ENCODE measurements at regions not wholly inside any gene's neighbourhood (a gene's known extent, or its start where the extent isn't known, plus 50 kb on each side); places are given as distances from the start of the nearest gene placed in this dataset.

DNA sequence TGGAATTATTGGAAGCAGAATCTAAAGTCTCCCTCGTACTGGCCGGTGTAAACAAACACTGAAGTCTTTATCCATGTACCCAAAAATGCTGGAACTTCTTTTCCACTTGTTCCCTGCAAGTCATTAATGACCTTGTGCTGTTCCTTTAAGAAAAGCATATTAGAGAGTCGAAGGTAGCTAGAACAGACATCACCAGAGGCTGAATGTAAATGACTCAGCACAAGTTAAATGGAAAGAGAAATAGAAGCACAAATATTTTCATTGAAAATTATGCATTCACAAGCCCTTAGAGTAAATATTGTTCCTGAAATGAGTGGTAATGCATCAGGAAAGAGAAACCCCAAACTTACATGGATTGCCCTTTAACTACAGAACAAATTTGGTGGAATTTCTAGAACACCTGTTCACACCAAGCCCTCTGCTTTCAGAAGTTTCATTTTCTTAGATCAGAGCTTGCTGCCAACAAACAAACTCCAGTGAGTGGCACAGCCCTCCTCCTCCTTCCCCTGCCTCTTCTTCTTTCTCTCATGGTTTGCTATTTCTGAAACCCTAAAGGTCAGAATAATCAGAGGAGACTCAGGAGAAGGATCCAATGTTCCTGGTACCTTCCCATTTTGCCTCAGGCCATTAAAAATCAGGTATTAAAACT, 264.3 kb downstream of the TXNL1 start:
- TF ChIP-seq, protein P1, sequence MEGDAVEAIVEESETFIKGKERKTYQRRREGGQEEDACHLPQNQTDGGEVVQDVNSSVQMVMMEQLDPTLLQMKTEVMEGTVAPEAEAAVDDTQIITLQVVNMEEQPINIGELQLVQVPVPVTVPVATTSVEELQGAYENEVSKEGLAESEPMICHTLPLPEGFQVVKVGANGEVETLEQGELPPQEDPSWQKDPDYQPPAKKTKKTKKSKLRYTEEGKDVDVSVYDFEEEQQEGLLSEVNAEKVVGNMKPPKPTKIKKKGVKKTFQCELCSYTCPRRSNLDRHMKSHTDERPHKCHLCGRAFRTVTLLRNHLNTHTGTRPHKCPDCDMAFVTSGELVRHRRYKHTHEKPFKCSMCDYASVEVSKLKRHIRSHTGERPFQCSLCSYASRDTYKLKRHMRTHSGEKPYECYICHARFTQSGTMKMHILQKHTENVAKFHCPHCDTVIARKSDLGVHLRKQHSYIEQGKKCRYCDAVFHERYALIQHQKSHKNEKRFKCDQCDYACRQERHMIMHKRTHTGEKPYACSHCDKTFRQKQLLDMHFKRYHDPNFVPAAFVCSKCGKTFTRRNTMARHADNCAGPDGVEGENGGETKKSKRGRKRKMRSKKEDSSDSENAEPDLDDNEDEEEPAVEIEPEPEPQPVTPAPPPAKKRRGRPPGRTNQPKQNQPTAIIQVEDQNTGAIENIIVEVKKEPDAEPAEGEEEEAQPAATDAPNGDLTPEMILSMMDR (IDR thresholded peaks at IDR 0.05): no peak

DNA sequence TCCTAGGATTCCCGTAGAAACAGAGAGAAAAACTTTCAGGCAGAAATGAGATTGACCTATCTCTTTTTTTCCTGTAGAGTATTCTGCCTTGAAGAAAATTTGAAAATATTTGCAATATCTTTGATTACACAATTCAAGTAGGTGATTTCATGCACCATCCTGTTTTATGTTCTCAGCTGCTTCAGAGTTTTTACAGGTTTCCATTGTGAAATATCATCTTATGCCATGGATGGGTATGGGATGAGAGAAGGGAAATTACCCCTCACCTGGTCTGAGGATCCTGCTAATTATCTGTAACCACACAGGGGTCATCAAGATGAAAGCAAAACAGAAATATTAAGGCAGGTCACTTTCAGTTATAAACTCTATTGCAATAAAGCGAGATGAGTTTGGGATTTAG, 264.8 kb downstream of the TXNL1 start:
- TF ChIP-seq, protein P1 (IDR thresholded peaks at IDR 0.05): no peak

- TF ChIP-seq, protein P1 (IDR thresholded peaks at IDR 0.05): no peak
Observed at GRCh38 chr18:56368066-56368465, 270.3 kb downstream of the TXNL1 start.

DNA sequence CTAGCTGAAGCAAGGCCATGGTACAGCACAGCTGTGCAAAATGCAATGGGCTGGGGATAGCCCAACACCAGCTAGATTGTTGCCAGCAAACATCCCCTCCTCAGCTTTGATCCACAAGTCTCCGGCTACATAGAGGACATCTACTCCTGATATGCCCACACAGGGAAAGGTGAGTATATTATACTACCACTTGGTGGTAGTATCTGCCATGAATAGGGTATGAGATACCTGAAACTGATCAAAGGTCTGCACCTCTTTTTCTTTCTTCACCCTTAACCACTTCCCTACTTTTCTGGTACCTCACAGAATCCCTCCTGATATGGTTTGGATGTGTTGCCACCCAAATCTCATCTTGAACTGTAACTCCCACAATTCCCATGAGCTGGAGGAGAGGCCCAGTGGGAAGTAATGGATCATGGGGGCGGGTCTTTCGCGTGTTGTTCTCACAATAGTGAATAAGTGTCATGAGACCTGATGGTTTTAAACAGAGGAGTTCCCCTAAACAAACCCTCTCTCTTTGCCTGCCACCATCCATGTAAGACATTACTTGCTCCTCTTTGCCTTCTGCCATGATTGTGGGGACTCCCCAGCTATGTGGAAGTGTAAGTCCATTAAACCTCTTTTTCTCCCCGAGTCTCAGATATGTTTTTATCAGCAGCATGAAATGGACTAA, 279.6 kb downstream of the TXNL1 start:
- TF ChIP-seq, protein P1 (IDR thresholded peaks at IDR 0.05): no peak

DNA sequence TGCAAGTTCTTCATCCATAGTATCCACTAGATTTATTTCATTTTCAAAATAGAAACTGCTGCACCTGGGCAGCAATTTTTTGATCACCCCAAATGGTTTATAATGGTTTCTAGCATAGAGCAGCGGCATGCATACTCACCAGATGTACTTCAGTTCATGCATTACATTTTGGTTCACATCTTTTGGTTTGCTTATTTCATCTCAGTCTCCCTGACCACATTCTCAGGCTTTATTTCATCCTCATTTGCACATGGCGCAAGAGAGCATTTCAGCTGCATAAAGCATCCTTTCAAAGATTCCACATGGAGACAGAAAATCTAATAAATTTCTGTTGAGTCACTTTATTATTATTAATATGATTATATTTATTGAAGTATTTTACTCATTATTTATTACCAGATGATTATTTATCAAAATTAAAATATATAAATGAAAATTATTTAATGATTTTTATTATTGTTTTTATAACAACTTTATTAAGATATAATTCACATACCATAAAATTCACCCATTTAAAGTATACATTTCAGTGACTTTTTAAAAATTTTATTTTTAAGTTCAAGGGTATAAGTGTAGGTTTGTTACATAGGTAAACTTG, 284.6 kb downstream of the TXNL1 start:
- TF ChIP-seq, protein P1 (IDR thresholded peaks at IDR 0.05): no peak

DNA sequence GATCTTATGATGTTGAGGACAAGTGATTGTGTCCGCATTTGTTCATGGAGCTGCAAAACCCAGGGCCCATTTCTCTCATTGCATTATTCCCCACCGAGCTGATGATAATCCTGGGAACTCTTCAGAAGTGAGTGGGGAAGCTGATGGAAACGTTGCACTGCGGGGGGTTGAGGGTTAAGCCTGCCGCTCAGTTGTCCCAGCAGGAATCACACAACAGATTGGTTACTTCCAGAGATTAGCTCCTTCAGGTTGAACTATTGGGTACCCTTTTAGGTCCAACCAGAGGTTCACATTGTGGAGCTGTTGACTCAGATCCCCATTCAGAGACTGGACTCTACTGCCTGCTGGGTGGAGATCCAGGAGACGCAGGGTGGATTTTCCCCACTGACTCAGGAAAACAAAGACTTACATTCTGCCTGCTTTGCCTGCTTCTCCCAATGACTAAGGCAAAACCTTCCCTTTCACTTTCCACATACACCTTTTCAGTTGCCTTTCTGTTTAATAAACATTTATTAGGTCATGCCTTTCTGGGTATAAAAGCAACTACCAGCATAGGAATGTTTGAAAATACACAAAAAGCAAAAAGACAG, 286.4 kb downstream of the TXNL1 start:
- TF ChIP-seq, protein P1 (IDR thresholded peaks at IDR 0.05): no peak

DNA sequence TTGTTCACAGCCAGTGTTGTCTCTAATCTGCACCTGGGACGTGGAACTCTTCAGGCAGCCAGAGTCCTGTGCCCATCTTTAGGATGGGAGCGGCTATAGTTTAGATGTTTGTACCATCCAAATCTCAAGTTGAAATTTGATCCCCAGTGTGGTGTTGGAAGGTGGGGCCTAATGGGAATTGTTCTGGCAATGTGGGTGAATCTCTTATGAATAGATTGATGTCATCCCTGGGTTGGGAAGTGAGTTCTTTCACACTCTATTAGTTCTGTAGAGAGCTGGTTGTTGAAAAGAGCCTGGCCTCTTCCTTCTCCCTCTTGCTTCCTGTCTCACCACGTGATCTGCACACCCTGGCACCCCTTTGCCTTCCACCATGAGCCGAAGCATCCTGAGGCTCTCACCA, 300.9 kb downstream of the TXNL1 start:
- TF ChIP-seq, protein P1 (IDR thresholded peaks at IDR 0.05): no peak
